ENCODE measurements at regions not wholly inside any gene's neighbourhood (a gene's known extent, or its start where the extent isn't known, plus 50 kb on each side); places are given as distances from the start of the nearest gene placed in this dataset.

DNA sequence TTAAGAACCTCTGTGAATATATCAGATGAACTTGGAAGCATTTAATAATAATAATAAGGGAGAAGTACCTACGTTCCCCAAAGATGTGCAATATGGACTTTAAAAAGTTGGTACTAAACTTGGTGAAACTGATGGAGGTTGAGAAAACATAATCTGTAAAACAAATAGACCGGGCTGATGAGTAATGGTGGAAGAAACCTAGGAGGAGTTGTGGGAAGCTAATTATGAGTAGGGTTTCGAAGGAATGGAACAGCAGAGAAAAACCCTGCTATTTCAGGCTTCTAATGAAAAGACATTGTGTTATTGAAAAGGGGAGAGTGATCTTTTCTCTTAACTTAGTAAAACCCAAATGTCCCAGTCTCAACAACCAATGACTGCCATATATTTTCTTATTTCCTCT is 229.3 kb downstream of the PCSK1 start:
- TF ChIP-seq, protein P1, sequence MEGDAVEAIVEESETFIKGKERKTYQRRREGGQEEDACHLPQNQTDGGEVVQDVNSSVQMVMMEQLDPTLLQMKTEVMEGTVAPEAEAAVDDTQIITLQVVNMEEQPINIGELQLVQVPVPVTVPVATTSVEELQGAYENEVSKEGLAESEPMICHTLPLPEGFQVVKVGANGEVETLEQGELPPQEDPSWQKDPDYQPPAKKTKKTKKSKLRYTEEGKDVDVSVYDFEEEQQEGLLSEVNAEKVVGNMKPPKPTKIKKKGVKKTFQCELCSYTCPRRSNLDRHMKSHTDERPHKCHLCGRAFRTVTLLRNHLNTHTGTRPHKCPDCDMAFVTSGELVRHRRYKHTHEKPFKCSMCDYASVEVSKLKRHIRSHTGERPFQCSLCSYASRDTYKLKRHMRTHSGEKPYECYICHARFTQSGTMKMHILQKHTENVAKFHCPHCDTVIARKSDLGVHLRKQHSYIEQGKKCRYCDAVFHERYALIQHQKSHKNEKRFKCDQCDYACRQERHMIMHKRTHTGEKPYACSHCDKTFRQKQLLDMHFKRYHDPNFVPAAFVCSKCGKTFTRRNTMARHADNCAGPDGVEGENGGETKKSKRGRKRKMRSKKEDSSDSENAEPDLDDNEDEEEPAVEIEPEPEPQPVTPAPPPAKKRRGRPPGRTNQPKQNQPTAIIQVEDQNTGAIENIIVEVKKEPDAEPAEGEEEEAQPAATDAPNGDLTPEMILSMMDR (IDR thresholded peaks at IDR 0.05), result no peak
- no peak for TF ChIP-seq POLR2A (IDR thresholded peaks at IDR 0.05)
